ENCODE measurements at regions not wholly inside any gene's neighbourhood (a gene's known extent, or its start where the extent isn't known, plus 50 kb on each side); places are given as distances from the start of the nearest gene placed in this dataset.

- H3K9me3 Mint-ChIP-seq, result no peaks in the 10 kb centered on the region
- no peak overlapping the region for H3K27ac Mint-ChIP-seq
- peaks cover 6% of the 10 kb centered on the region for H3K27me3 Mint-ChIP-seq (ENCODE audit: insufficient read depth, low read depth)
- no peaks in the 10 kb centered on the region for H3K36me3 ChIP-seq
- no peaks in the 10 kb centered on the region for H3K4me1 ChIP-seq
- H4K20me1 ChIP-seq (ENCODE audit: low read depth), result no peaks in the 10 kb centered on the region
- no peaks in the 10 kb centered on the region for H3F3A ChIP-seq (ENCODE audit: low read depth)
- TF ChIP-seq, protein P1, sequence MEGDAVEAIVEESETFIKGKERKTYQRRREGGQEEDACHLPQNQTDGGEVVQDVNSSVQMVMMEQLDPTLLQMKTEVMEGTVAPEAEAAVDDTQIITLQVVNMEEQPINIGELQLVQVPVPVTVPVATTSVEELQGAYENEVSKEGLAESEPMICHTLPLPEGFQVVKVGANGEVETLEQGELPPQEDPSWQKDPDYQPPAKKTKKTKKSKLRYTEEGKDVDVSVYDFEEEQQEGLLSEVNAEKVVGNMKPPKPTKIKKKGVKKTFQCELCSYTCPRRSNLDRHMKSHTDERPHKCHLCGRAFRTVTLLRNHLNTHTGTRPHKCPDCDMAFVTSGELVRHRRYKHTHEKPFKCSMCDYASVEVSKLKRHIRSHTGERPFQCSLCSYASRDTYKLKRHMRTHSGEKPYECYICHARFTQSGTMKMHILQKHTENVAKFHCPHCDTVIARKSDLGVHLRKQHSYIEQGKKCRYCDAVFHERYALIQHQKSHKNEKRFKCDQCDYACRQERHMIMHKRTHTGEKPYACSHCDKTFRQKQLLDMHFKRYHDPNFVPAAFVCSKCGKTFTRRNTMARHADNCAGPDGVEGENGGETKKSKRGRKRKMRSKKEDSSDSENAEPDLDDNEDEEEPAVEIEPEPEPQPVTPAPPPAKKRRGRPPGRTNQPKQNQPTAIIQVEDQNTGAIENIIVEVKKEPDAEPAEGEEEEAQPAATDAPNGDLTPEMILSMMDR (IDR thresholded peaks at IDR 0.05), result no peak
- no peak for TF ChIP-seq EZH2 (IDR thresholded peaks at IDR 0.05)
- TF ChIP-seq EZH2phosphoT487 (IDR thresholded peaks at IDR 0.05), result no peak
- H3K4me2 ChIP-seq, result no peak overlapping the region
- DNase-seq (ENCODE audit: low spot score), result no peak
- H3K4me3 ChIP-seq, result no peak overlapping the region
- H3K9ac ChIP-seq, result no peak overlapping the region
- no peaks in the 10 kb centered on the region for H3K9me3 ChIP-seq (ENCODE audit: low read depth)
- H3K4me1 Mint-ChIP-seq, result peaks cover 4% of the 10 kb centered on the region
- H3K36me3 Mint-ChIP-seq, result no peaks in the 10 kb centered on the region
- no peak overlapping the region for H3K4me3 Mint-ChIP-seq
- no peak overlapping the region for H3K27ac ChIP-seq
- no peak overlapping the region for H2AFZ ChIP-seq (replicated peaks)
- H3K27me3 ChIP-seq, result no peaks in the 10 kb centered on the region
- H3K79me2 ChIP-seq (ENCODE audit: low read depth), result no peaks in the 10 kb centered on the region
Measured at GRCh38 chr11:133694701-133695100, 150.6 kb downstream of the SPATA19 start.

- Histone ChIP-seq H3K4me2 (no peak overlapping the region), H3K9me3 (ENCODE audit: low read depth) (no peaks in the 10 kb centered on the region), H4K20me1 (ENCODE audit: low read depth) (no peaks in the 10 kb centered on the region), H3K27me3 (no peaks in the 10 kb centered on the region), H3K27ac (no peak overlapping the region), H2AFZ (replicated peaks) (no peak overlapping the region), H3K4me3 (no peak overlapping the region), H3K79me2 (ENCODE audit: low read depth) (no peaks in the 10 kb centered on the region), H3K4me1 (no peaks in the 10 kb centered on the region), H3K9ac (no peak overlapping the region), H3K36me3 (no peaks in the 10 kb centered on the region), H3F3A (ENCODE audit: low read depth) (no peaks in the 10 kb centered on the region)
- DNase-seq (ENCODE audit: low spot score), result no peak
- Mint-ChIP-seq H3K36me3 (no peaks in the 10 kb centered on the region), H3K27me3 (ENCODE audit: insufficient read depth, low read depth) (peaks cover 3% of the 10 kb centered on the region), H3K9me3 (no peaks in the 10 kb centered on the region), H3K4me3 (no peak overlapping the region), H3K4me1 (peaks cover 4% of the 10 kb centered on the region), H3K27ac (no peak overlapping the region)
- TF ChIP-seq EZH2 (IDR thresholded peaks at IDR 0.05) (no peak), EZH2phosphoT487 (IDR thresholded peaks at IDR 0.05) (no peak)
- TF ChIP-seq, protein P1 (IDR thresholded peaks at IDR 0.05), result no peak
Measured at GRCh38 chr11:133693110-133693509, 152.2 kb downstream of the SPATA19 start.

DNA sequence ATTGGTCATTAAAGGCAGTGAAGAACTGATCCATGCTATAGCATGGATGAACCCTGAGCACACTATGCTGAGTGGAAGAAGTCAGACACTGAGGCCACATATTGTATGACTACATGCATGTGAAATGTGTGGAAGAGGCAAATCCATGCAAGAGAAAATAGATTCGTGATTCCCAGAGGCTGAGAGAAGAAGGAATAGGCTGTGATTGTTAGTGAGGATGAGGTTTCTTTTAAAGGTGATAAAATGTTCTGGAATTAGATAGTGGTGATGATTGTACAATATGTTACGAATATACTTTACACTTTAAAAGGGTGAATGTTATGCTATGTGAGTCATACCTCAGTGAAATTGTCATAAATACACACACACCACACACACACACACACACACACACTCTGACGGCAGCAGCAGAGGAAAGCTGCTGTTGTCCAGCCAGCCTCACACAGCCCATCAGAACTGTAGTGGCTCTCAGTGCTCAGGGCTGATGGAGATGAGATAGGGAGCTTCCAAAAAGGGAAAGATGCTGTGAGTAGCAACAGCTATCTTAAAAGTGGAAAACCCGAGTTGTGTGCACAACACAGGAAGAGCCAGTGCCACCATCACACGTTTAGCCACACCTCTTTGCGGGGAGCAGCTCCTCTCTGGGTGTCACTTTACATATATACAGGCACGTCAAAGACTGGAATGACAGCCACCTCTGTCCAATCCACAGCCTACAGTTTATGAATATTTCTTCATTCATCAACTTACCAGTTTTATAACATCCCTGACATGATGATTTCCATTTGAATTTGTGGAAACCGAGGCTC, 153.0 kb downstream of the SPATA19 start:
- no peak overlapping the region for H3K4me3 ChIP-seq
- H3K9me3 ChIP-seq (ENCODE audit: low read depth), result no peaks in the 10 kb centered on the region
- no peaks in the 10 kb centered on the region for H3F3A ChIP-seq (ENCODE audit: low read depth)
- DNase-seq (ENCODE audit: low spot score), result no peak
- no peak overlapping the region for H3K9ac ChIP-seq
- H3K4me1 ChIP-seq, result no peaks in the 10 kb centered on the region
- Mint-ChIP-seq H3K36me3 (no peaks in the 10 kb centered on the region), H3K4me1 (peaks cover 4% of the 10 kb centered on the region), H3K4me3 (no peak overlapping the region), H3K9me3 (no peaks in the 10 kb centered on the region), H3K27ac (no peak overlapping the region), H3K27me3 (ENCODE audit: insufficient read depth, low read depth) (peaks cover 3% of the 10 kb centered on the region)
- H3K36me3 ChIP-seq, result no peaks in the 10 kb centered on the region
- H4K20me1 ChIP-seq (ENCODE audit: low read depth), result no peaks in the 10 kb centered on the region
- H3K27me3 ChIP-seq, result no peaks in the 10 kb centered on the region
- no peaks in the 10 kb centered on the region for H3K79me2 ChIP-seq (ENCODE audit: low read depth)
- no peak overlapping the region for H3K4me2 ChIP-seq
- TF ChIP-seq, protein P1 (IDR thresholded peaks at IDR 0.05), result no peak
- TF ChIP-seq EZH2phosphoT487 (IDR thresholded peaks at IDR 0.05) (no peak), EZH2 (IDR thresholded peaks at IDR 0.05) (no peak)
- no peak overlapping the region for H2AFZ ChIP-seq (replicated peaks)
- no peak overlapping the region for H3K27ac ChIP-seq

Data from neural progenitor cell (in vitro differentiated cells).